ENCODE measurements at regions not wholly inside any gene's neighbourhood (a gene's known extent, or its start where the extent isn't known, plus 50 kb on each side); places are given as distances from the start of the nearest gene placed in this dataset.

- Mint-ChIP-seq H3K9me3 (no peaks in the 10 kb centered on the region), H3K4me3 (no peak overlapping the region), H3K36me3 (ENCODE audit: low read depth) (no peaks in the 10 kb centered on the region), H3K27ac (no peak overlapping the region), H3K27me3 (no peaks in the 10 kb centered on the region), H3K4me1 (ENCODE audit: low read depth) (no peaks in the 10 kb centered on the region)
- ATAC-seq (no peak), DNase-seq (no peak)
- CTCF ChIA-PET: no interaction called here
- TF ChIP-seq CTCF (IDR thresholded peaks at IDR 0.05): no peak
- intact Hi-C loops (cut with micrococcal nuclease): no loop called here
- POLR2A ChIA-PET: interaction anchor here (0.7 kb wide), 1 partner anchor 405 kb away, joined by 4 read pairs; no protein-coding TSS in a partner anchor
These were observed 203.9 kb downstream of the DMRT2 start for GRCh38 chr9:1254071-1254470.

GRCh38 chr9:1256178-1256577, 206.0 kb downstream of the DMRT2 start:
- intact Hi-C loops (cut with micrococcal nuclease): no loop called here
- DNase-seq (no peak), ATAC-seq (no peak)
- CTCF ChIA-PET: no interaction called here
- no peak overlapping the region for H3K4me3 Mint-ChIP-seq
- POLR2A ChIA-PET: no interaction called here
- no peaks in the 10 kb centered on the region for H3K9me3 Mint-ChIP-seq
- no peaks in the 10 kb centered on the region for H3K4me1 Mint-ChIP-seq (ENCODE audit: low read depth)
- no peaks in the 10 kb centered on the region for H3K27me3 Mint-ChIP-seq
- no peaks in the 10 kb centered on the region for H3K36me3 Mint-ChIP-seq (ENCODE audit: low read depth)
- no peak for TF ChIP-seq CTCF (IDR thresholded peaks at IDR 0.05)
- no peak overlapping the region for H3K27ac Mint-ChIP-seq

- ChIA-PET CTCF (no interaction called here), POLR2A (no interaction called here)
- H3K9me3 Mint-ChIP-seq: no peaks in the 10 kb centered on the region
- TF ChIP-seq CTCF (IDR thresholded peaks at IDR 0.05): no peak
- no peaks in the 10 kb centered on the region for H3K36me3 Mint-ChIP-seq (ENCODE audit: low read depth)
- no peak overlapping the region for H3K4me3 Mint-ChIP-seq
- no peak for ATAC-seq
- H3K27ac Mint-ChIP-seq: no peak overlapping the region
- no peaks in the 10 kb centered on the region for H3K4me1 Mint-ChIP-seq (ENCODE audit: low read depth)
- DNase-seq: no peak
- H3K27me3 Mint-ChIP-seq: no peaks in the 10 kb centered on the region
- intact Hi-C loops (cut with micrococcal nuclease): no loop called here
These were observed 211.1 kb downstream of the DMRT2 start for GRCh38 chr9:1261266-1261665.

GRCh38 chr9:1261879-1262766, 212.0 kb downstream of the DMRT2 start:
- no peak overlapping the region for H3K4me3 Mint-ChIP-seq
- intact Hi-C loops (cut with micrococcal nuclease): no loop called here
- CTCF ChIA-PET: no interaction called here
- ATAC-seq: no peak
- no peaks in the 10 kb centered on the region for H3K36me3 Mint-ChIP-seq (ENCODE audit: low read depth)
- H3K27me3 Mint-ChIP-seq: no peaks in the 10 kb centered on the region
- no peaks in the 10 kb centered on the region for H3K4me1 Mint-ChIP-seq (ENCODE audit: low read depth)
- no peak overlapping the region for H3K27ac Mint-ChIP-seq
- H3K9me3 Mint-ChIP-seq: no peaks in the 10 kb centered on the region
- POLR2A ChIA-PET: no interaction called here
- TF ChIP-seq CTCF (IDR thresholded peaks at IDR 0.05): no peak
- no peak for DNase-seq

GRCh38 chr9:1267141-1267570, 217.0 kb downstream of the DMRT2 start:
- no peak for TF ChIP-seq CTCF (IDR thresholded peaks at IDR 0.05)
- no peaks in the 10 kb centered on the region for H3K4me1 Mint-ChIP-seq (ENCODE audit: low read depth)
- no peaks in the 10 kb centered on the region for H3K9me3 Mint-ChIP-seq
- H3K27me3 Mint-ChIP-seq: no peaks in the 10 kb centered on the region
- H3K27ac Mint-ChIP-seq: no peak overlapping the region
- ChIA-PET POLR2A (no interaction called here), CTCF (no interaction called here)
- ATAC-seq (no peak), DNase-seq (no peak)
- no peak overlapping the region for H3K4me3 Mint-ChIP-seq
- intact Hi-C loops (cut with micrococcal nuclease): no loop called here
- no peaks in the 10 kb centered on the region for H3K36me3 Mint-ChIP-seq (ENCODE audit: low read depth)
